ENCODE measurements at regions not wholly inside any gene's neighbourhood (a gene's known extent, or its start where the extent isn't known, plus 50 kb on each side); places are given as distances from the start of the nearest gene placed in this dataset.

GRCh38 chr5:107123014-107123413 lies 547.7 kb downstream of the EFNA5 start:
- no peak overlapping the region for H3K4me2 ChIP-seq
- peak overlapping the region in 1 of 2 experiments; percentile 71; a peak in 1 of 4 replicates for H3K27ac ChIP-seq (ENCODE audit: low read depth in 2 of 2, low read length in 1 of 2)
- CTCF ChIA-PET: interaction anchor here (1.4 kb wide), 1 partner anchor 126 kb away, joined by 6 read pairs; no protein-coding TSS in a partner anchor
- POLR2A ChIA-PET: no interaction called here
- H3F3A ChIP-seq (replicated peaks; ENCODE audit: insufficient read depth): no peaks in the 10 kb centered on the region
- no peaks in the 10 kb centered on the region for H3K36me3 ChIP-seq (replicated peaks in 1 of 2; ENCODE audit: control insufficient read depth in 1 of 2, insufficient read depth in 2 of 2, low read length in 1 of 2)
- H4K20me1 ChIP-seq (ENCODE audit: insufficient read depth): no peaks in the 10 kb centered on the region
- H3K4me1 ChIP-seq (ENCODE audit: control insufficient read depth in 1 of 2, insufficient read depth in 2 of 2, low read depth in 1 of 2, low read length in 1 of 2): peaks cover 7% of the 10 kb centered on the region in 2 experiments; a peak in 2 of 4 replicates
- H3K9me2 ChIP-seq: no peaks in the 10 kb centered on the region
- H3K79me2 ChIP-seq (ENCODE audit: insufficient read depth): no peaks in the 10 kb centered on the region
- no peak overlapping the region for H3K4me3 ChIP-seq (ENCODE audit: low read depth in 2 of 2, low read length in 1 of 2)
- TF ChIP-seq CHD2 (IDR thresholded peaks at IDR 0.05; ENCODE audit: low read length, partially characterized antibody) (no peak), EP300 (IDR thresholded peaks at IDR 0.05; ENCODE audit: borderline replicate concordance in 1 of 2, low read depth in 1 of 2, low read length in 1 of 2) (no peak), USF1 (IDR thresholded peaks at IDR 0.05; ENCODE audit: borderline replicate concordance, low read depth) (no peak), SMC3 (IDR thresholded peaks at IDR 0.05; ENCODE audit: low read depth, low read length) (no peak)
- TF ChIP-seq, protein P1, sequence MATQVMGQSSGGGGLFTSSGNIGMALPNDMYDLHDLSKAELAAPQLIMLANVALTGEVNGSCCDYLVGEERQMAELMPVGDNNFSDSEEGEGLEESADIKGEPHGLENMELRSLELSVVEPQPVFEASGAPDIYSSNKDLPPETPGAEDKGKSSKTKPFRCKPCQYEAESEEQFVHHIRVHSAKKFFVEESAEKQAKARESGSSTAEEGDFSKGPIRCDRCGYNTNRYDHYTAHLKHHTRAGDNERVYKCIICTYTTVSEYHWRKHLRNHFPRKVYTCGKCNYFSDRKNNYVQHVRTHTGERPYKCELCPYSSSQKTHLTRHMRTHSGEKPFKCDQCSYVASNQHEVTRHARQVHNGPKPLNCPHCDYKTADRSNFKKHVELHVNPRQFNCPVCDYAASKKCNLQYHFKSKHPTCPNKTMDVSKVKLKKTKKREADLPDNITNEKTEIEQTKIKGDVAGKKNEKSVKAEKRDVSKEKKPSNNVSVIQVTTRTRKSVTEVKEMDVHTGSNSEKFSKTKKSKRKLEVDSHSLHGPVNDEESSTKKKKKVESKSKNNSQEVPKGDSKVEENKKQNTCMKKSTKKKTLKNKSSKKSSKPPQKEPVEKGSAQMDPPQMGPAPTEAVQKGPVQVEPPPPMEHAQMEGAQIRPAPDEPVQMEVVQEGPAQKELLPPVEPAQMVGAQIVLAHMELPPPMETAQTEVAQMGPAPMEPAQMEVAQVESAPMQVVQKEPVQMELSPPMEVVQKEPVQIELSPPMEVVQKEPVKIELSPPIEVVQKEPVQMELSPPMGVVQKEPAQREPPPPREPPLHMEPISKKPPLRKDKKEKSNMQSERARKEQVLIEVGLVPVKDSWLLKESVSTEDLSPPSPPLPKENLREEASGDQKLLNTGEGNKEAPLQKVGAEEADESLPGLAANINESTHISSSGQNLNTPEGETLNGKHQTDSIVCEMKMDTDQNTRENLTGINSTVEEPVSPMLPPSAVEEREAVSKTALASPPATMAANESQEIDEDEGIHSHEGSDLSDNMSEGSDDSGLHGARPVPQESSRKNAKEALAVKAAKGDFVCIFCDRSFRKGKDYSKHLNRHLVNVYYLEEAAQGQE (IDR thresholded peaks at IDR 0.05; ENCODE audit: low read depth, low read length): no peak
- no peaks in the 10 kb centered on the region for H3K27me3 ChIP-seq (ENCODE audit: insufficient read depth)
- no peak overlapping the region for H3K9ac ChIP-seq
- no peaks in the 10 kb centered on the region for H3K9me3 ChIP-seq
- 86% methylated on average over 2 of the region's 2 CpGs for WGBS (ENCODE audit: low lambda C conversion rate)
- no peak overlapping the region for H2AFZ ChIP-seq (ENCODE audit: low read depth)
- DNase-seq: no peak

- H3K9me2 ChIP-seq: no peaks in the 10 kb centered on the region
- no peaks in the 10 kb centered on the region for H3K79me2 ChIP-seq (ENCODE audit: insufficient read depth)
- ChIA-PET CTCF (interaction anchor here (0.9 kb wide), 1 partner anchor 17 kb away, joined by 3 read pairs; no protein-coding TSS in a partner anchor), POLR2A (no interaction called here)
- no peaks in the 10 kb centered on the region for H4K20me1 ChIP-seq (ENCODE audit: insufficient read depth)
- H2AFZ ChIP-seq (ENCODE audit: low read depth): no peak overlapping the region
- H3K4me3 ChIP-seq (ENCODE audit: low read depth in 2 of 2, low read length in 1 of 2): no peak overlapping the region
- H3K36me3 ChIP-seq (replicated peaks in 1 of 2; ENCODE audit: control insufficient read depth in 1 of 2, insufficient read depth in 2 of 2, low read length in 1 of 2): no peaks in the 10 kb centered on the region
- peaks cover 0 to 7% of the 10 kb centered on the region in 2 experiments; a peak in 2 of 4 replicates for H3K4me1 ChIP-seq (ENCODE audit: control insufficient read depth in 1 of 2, insufficient read depth in 2 of 2, low read depth in 1 of 2, low read length in 1 of 2)
- no peaks in the 10 kb centered on the region for H3K9me3 ChIP-seq
- peak; percentile 37 for TF ChIP-seq GATA2 (CRISPR knock-in tag; IDR thresholded peaks at IDR 0.05)
- TF ChIP-seq, protein P2, sequence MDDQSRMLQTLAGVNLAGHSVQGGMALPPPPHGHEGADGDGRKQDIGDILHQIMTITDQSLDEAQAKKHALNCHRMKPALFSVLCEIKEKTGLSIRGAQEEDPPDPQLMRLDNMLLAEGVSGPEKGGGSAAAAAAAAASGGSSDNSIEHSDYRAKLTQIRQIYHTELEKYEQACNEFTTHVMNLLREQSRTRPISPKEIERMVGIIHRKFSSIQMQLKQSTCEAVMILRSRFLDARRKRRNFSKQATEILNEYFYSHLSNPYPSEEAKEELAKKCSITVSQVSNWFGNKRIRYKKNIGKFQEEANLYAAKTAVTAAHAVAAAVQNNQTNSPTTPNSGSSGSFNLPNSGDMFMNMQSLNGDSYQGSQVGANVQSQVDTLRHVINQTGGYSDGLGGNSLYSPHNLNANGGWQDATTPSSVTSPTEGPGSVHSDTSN (IDR thresholded peaks at IDR 0.05): 0 out of 2 replicates have a peak, but pooled peaks have one; percentile 20
- peak; percentile 34 for TF ChIP-seq TCF12 (IDR thresholded peaks at IDR 0.05)
- no peak for TF ChIP-seq SIN3A (IDR thresholded peaks at IDR 0.05; ENCODE audit: borderline replicate concordance, low read depth, low read length)
- TF ChIP-seq RCOR1 (IDR thresholded peaks at IDR 0.05; ENCODE audit: low read length): peak; percentile 18; the same call in 1 of the 2 replicates
- TF ChIP-seq, protein P3, sequence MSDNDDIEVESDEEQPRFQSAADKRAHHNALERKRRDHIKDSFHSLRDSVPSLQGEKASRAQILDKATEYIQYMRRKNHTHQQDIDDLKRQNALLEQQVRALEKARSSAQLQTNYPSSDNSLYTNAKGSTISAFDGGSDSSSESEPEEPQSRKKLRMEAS (IDR thresholded peaks at IDR 0.05; ENCODE audit: low read depth): no peak
- TF ChIP-seq EP300 (IDR thresholded peaks at IDR 0.05; ENCODE audit: borderline replicate concordance in 1 of 2, low read depth in 1 of 2, low read length in 1 of 2): peak in 1 of 2 experiments; percentile 28; a peak in 1 of 4 replicates
- no peak overlapping the region for H3K9ac ChIP-seq
- no peaks in the 10 kb centered on the region for H3F3A ChIP-seq (replicated peaks; ENCODE audit: insufficient read depth)
- peak overlapping the region in 1 of 2 experiments; percentile 71; a peak in 1 of 4 replicates for H3K27ac ChIP-seq (ENCODE audit: low read depth in 2 of 2, low read length in 1 of 2)
- 24% methylated on average over 3 of the region's 3 CpGs for WGBS (ENCODE audit: low lambda C conversion rate)
- no peaks in the 10 kb centered on the region for H3K27me3 ChIP-seq (ENCODE audit: insufficient read depth)
- no peak overlapping the region for H3K4me2 ChIP-seq
- DNase-seq: peak; percentile 15
These were observed 548.8 kb downstream of the EFNA5 start for GRCh38 chr5:107121793-107122519.
